DMS79 (cell line): ENCODE measurements at regions not wholly inside any gene's neighbourhood (a gene's known extent, or its start where the extent isn't known, plus 50 kb on each side); places are given as distances from the start of the nearest gene placed in this dataset.
A peak's percentile ranks its signal among the peaks of the same experiment; 100 is the strongest.

ENCODE experiments used
- DNase-seq: peaks from one replicate; lab custom pipeline; 2025; lab: John Stamatoyannopoulos, UW

- DNase-seq, result no peak
Observed at GRCh38 chr12:46465307-46465706, 92.7 kb upstream of the SLC38A2 start.

DNA sequence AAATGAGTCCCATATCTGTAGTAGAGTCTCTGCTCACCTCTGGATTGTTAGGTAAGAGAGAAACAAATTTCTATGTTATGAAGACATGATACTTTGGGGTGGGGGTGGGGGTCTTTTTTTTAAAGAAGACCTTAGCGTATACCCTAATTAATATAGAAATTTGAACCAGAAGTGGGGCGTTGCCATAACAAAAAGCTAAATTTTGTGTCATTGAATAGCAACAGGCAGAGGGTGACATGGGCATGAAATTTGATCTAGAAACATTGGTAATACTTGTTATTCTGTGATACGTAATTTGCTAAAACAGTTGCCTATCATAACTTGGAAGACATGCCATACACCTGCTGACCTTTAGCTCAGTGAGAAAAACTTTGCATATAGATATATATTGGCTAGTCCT, 92.3 kb upstream of the SLC38A2 start:
- DNase-seq, result no peak

DNA sequence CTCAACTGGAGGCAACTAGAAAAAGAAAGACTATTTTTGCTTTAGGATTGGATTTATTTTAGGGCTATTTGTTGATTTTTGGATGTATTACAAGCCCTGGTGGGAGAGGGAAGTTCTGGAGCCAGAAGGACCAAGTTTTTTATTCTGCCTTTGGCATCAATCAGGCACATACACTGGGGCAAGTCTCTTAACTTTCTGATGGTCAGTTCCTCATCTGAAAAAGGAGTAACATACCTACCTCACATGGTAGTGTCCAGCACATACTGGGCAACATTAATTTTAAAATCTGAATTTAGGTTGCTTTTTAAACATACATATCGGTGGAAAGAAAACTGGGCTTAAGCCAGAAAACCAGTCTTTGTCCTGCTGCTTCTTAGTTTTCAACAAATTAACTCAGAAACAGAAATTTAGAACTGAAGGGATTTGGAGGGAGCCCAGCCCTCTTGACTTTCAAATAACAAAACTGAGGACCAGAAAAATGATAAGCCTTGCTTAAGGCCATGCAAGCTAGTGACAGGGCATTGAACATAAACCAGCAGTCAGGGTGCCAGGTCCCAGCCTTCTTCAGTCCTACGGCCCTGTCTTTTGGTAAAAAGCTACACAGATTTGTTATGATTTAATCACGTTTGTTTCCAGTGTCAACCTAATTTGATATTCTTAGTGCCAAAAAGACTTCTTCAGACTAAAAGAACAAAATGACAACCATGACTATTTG, 90.2 kb upstream of the SLC38A2 start:
- DNase-seq, result no peak

DNA sequence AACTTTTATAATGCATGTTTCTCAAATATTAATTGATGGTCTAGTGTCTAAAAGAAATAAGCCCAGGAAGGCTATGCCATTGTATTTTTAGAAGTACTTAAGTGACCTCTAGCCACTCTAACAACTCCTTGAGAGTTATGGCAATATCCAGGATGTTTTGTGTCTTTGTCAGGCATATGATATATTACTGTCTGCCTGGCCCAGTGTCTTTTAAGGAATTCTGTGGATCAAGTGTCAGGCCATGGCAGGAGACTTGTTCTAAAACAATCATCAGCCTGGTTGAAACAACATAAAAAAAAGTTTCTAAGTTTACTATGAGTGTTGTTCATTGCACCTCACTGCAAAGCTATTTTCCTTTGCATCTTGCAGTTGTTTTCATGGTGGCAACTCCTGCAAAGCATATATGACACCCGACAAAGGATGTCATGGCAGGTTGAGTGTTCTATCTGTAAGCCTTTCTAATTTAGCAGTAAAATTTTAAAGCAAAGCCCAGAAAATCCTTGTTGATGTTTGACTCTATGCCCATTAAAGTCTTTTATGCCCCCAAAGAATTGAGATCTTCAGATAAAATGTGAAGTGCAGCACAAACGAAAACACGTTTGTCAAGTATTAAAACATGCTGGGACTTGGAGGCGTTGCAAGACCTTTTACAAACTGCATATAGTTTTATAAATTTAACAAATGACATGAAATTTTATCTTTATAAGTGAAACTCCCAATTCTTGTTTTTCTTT, 89.5 kb upstream of the SLC38A2 start:
- DNase-seq, result peak; percentile 4

- no peak for DNase-seq
Observed at GRCh38 chr12:46461459-46461858, 88.9 kb upstream of the SLC38A2 start.

GRCh38 chr12:46460682-46461210, 88.2 kb upstream of the SLC38A2 start:
- DNase-seq, result no peak

GRCh38 chr12:46459861-46460545, 87.4 kb upstream of the SLC38A2 start:
- DNase-seq, result no peak

DNA sequence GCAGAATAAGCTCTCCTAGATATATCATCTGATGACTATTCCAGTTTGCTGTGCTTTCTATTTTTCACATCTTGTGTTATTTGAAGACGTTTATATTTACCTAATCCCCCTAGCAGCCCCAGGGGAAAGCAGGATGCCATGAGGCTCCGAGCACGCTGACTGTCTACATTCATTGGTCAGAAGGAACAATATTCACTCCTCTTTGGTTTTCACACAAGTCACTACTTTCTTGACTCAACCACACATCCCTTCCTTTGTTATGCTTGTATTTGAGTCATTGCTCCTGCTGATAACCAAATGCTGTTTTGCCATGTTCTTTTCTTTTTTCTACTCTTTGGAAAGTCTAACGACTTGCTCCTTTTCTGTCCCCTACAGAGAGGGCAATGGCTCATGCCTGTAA, 86.5 kb upstream of the SLC38A2 start:
- no peak for DNase-seq

DNA sequence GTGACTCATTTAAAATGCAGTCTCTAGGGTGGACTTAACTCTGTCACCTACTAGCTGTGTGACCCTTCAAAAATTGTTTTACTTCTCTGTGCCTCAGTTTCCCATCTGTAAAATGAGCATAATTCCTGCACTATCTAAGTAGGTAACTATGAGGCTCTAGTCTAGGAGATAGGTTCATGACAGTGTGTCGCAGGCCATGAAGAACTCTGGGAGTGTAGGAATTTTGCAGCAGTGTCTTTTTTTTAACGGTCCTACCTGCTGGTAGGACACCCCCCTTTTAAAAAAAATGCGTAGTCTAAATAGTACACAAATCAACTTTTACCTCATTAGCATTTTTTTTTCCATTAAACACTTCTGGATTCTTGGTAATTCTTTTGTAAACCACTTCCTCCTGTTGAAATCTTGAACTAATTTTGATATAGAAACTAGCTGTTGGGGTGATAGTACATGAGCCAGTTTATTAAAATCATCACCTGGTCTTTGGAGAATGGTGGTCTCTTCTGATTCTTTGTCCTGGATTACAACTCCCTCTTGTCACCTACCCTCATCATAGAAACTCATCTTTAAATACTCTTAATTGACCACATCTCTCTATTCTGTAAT, 86.0 kb upstream of the SLC38A2 start:
- DNase-seq, result no peak

DNA sequence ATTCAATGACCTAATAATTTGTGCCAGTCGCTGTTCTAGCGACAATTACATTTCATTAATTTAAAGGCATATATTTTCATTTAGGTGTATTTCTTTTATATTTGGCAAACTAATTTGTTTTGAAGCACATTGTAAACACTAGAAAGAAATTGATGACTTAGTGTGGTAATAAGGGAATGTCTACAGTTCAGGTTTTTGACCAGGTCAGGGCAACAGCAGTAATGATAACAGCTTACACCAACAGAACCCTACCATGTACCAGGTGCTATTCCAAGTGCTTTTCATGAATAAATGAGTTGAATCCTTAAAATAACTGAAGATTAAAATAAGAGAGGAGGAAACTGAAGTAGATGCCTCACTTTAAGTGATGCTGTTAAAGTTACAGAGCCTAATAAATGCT, 85.4 kb upstream of the SLC38A2 start:
- DNase-seq, result no peak

DNA sequence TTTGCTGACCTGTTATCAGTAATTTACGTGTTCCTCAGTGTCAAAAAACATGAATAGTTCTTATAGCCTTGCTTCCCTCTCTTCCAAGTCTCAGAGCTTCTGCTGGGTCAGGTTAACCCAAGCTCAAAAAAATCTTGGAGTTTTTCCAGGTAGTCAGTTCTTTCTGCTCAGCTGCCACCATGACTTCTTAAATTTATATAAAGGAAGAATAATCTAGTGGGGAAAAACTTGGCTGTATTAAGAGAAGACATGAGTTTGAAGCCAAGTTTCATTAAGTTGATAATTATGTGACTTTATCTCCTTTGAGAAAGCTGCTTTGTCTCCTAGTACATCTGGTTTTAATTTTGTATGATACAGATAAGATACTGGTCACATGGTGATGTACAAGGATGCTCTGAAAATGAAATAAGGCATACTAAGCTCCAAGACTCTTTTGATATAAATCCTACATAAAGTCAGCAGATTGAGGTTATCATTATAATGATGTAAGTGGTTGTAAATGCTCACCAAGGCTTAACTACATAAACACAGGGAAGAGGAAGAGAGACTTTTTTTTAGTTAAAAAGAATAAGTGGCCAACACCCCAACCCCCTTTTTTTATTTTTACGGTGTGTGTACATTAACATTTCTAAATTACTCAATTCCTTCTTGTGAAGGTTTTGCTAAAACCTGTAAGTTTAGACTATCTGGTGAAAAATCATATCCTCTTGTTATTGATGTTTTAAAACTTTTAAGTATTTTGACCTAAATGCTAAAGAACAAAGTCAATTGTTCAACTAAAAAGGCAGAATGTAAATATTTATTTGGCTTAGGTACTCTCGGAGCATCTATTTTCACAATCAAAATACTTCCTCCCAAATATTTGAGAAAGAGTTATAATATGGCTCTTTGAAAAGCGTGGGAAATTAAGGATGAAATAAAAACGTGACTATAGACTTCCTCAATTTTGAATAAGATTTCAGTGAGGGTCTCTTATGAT, 84.1 kb upstream of the SLC38A2 start:
- DNase-seq, result no peak

DNA sequence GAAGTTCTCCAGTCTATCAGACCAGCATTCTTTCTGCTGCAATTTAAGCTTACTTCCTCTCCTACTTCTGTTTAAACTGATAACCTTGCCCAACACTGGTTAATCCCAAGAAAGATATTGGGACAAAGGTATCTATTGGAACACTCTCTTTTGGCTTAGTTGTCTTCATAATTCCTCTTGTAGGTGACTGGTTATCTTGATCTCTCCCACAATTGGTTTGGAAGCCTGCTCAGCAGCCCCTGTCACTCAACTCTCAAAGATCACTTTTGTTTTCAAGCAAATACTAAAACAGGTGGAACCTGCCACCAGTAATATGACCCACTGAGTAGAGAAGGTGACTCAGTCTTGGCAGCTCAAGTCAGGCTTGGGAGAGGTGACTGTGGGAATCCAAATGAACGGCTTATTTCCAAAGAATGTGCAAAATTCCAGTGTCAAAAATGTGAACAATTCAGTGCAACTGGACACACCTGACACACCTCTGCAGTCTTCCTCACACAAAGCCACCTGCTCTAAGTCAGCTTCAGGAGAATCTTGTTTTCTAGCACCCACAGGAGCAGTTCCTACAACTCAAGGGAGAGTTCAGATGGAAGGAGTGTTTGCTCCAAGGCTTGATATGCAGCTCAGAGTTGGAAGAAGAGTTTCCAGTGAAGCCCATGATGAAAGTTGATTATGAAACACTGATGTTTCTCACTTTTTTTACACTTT, 83.2 kb upstream of the SLC38A2 start:
- no peak for DNase-seq

GRCh38 chr12:46454981-46455380, 82.4 kb upstream of the SLC38A2 start:
- DNase-seq, result no peak

- DNase-seq, result no peak
Observed at GRCh38 chr12:46453428-46453827, 80.9 kb upstream of the SLC38A2 start.

DNA sequence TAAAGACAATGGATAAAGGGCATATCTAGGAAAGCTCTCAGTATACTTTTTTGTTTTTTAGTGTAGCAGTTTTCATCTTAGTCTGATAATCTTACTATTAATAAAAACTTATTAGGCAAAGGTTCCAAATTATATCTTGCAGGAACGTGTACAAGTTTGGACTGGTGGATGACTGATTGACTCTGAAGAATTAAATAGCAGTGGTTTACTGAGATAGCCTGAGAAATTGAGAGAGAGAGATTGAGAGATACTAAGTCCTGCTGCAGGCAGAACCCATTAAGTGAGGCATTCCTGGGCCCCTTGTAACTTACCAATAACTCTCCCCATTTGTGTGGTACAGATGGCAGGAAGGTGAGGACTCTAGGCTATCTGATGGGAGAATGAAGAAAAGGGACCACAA, 80.2 kb upstream of the SLC38A2 start:
- DNase-seq, result no peak

- DNase-seq, result no peak
Observed at GRCh38 chr12:46452061-46452615, 79.6 kb upstream of the SLC38A2 start.

DNA sequence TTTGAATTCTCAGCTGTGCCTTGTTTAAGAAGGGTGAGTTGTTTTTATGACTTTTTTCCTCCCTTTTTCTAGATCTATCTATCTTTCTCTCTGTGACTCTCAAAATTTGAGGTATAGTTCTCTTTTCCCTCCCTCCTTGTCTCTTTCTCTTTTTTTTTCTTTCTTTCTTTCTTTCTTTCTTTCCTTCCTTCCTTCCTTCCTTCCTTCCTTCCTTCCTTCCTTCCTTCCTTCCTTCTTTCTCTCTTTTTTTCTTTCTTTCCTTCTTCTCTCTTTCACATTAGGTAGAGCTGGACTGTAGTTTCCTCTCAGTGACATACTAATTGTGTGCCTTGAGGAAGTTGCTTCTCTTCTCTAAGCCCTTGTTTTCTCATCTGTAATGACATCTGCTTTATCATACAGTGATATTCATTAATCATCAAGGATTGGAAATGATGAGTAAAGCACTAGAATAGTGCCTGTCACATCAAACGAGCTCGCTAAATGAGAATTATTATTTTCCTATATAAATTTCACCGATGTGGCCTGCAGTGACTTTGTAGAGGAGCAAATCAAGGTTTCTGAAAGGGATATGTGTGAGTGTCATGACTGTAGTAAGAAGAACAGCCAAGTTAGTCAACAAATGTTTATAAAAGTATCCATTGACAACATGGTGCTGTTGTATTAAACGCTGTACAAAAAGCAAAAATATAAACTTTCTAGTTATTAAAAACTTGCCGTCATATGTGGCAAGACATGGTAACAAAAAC, 78.9 kb upstream of the SLC38A2 start:
- DNase-seq, result no peak

GRCh38 chr12:46450279-46450748, 77.7 kb upstream of the SLC38A2 start:
- no peak for DNase-seq

DNA sequence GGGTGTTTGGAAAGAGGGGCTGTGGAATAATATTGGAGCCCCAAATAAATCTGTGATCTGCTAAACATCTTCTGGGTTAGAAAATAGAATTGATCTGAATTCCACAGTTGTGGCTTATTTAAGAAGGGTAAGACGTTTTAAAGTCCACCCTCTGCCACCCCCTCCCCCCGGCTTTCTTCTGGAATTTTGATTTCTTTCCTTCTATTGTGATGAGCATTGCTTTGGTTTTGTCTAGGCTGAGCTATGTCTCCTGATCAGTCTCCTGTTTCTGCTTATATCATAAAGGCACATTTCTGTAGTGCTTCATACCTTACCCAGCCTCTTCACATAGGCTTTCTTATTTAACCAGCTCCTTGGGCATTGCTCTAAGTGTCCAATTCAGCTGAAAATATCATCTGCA, 77.3 kb upstream of the SLC38A2 start:
- no peak for DNase-seq
